Brain microvascular endothelial cell (primary cell): ENCODE measurements at regions not wholly inside any gene's neighbourhood (a gene's known extent, or its start where the extent isn't known, plus 50 kb on each side); places are given as distances from the start of the nearest gene placed in this dataset.

Source experiments
- DNase-seq: peaks from one replicate; pipeline ENCODE4 v3.0.0-alpha.2; 2020
- H3K27ac ChIP-seq: fragments of 250-450 bp; sonication (Bioruptor Pico); 2 replicates; pipeline ENCODE4 v1.5.1; 2020; ENCODE audit warnings: mild to moderate bottlenecking, moderate library complexity
- H3K27me3 ChIP-seq: fragments of 250-450 bp; sonication (Bioruptor Pico); replicated peaks from 2 replicates; pipeline ENCODE4 v1.5.1; 2020; ENCODE audit warnings: mild to moderate bottlenecking
- H3K36me3 ChIP-seq: fragments of 250-450 bp; sonication (Bioruptor Pico); replicated peaks from 2 replicates; pipeline ENCODE4 v1.5.1; 2020; ENCODE audit warnings: mild to moderate bottlenecking
- H3K4me3 ChIP-seq: 2 replicates; pipeline ENCODE4 v1.5.1; 2011; ENCODE audit warnings: low read depth, mild to moderate bottlenecking, control low read depth, low read length, moderate library complexity
- CTCF ChIP-seq: IDR thresholded peaks from 2 replicates; pipeline ENCODE4 v1.5.1; 2011; ENCODE audit warnings: low read depth, mild to moderate bottlenecking, moderate library complexity, low read length, control low read depth, inconsistent platforms; ENCODE audit errors: missing control alignments
- in situ Hi-C: cut with HindIII; loops from 2 replicates; pipeline ENCODE4 v1.10.0; 2017; ENCODE audit warnings: low sequenced_read_pairs, low pct_ligation_motif_present

DNA sequence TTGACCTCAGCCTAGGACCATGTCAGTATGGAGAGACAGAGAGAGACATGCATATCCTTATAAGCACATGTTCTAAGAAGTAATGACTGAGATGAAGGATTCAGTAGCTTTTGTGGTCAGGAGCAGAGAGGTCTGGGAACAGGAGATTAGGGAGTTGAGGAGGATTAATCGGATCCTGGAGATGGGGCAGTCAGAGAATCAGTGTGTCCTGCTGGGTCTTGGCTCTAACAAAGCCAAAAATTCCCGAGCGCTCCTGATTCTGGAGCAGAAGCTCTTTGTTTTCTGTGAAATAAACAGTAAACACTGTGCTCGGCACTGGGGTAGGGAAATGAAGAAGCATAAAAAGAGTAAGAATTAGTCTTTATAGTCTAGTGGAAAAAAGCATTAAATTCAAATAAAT is 520.0 kb upstream of the CLINT1 start:
- in situ Hi-C loops, result no loop called here
- no peaks in the 10 kb centered on the region for H3K36me3 ChIP-seq
- no peak for DNase-seq
- H3K4me3 ChIP-seq, result no peak overlapping the region
- H3K27me3 ChIP-seq, result no peaks in the 10 kb centered on the region
- no peak overlapping the region for H3K27ac ChIP-seq
- TF ChIP-seq CTCF, result no peak

DNA sequence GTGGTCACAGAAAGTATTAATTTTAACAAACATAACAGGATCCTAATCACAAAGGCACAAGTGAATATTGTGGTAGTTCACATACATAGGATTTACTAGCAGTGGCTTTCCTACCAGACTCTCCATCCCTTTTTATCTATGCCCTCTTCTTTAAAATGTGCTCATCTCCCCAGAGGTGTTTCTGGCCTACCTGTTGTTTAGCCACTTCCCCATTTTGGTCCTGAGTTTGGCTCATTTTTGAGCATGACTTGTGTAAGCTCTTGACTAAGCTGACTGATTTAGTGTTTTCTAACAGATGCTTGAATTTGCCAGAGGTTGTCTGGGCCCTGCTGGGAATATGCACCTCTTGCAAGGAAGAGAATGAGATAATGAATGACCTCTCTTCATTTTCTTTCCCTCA is 517.7 kb upstream of the CLINT1 start:
- in situ Hi-C loops, result no loop called here
- Histone ChIP-seq H3K4me3 (no peak overlapping the region), H3K27ac (no peak overlapping the region), H3K27me3 (no peaks in the 10 kb centered on the region), H3K36me3 (no peaks in the 10 kb centered on the region)
- TF ChIP-seq CTCF, result no peak
- no peak for DNase-seq

DNA sequence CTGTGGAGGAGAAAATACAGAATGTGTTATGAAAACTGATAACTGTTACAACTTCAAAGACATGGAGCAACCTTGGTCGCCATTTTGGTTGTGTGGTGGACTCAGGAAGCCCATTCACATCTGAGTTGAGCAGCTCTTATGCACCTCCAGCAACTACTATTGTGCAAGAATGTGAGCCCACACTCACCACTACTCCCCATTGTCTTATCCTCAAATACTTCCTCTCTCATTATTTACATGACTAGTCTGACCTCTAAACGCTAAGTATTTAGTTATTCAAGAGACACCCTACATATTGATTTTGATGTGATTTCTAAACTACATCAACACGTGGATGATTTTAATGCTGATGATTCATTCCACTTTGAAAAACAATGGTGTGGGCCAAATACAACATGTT is 516.6 kb upstream of the CLINT1 start:
- no peak for DNase-seq
- H3K36me3 ChIP-seq, result no peaks in the 10 kb centered on the region
- TF ChIP-seq CTCF, result no peak
- H3K27ac ChIP-seq, result no peak overlapping the region
- H3K27me3 ChIP-seq, result no peaks in the 10 kb centered on the region
- no peak overlapping the region for H3K4me3 ChIP-seq
- in situ Hi-C loops, result no loop called here

- Histone ChIP-seq H3K27ac (no peak overlapping the region), H3K36me3 (no peaks in the 10 kb centered on the region), H3K27me3 (no peaks in the 10 kb centered on the region), H3K4me3 (no peak overlapping the region)
- in situ Hi-C loops, result no loop called here
- DNase-seq, result no peak
- no peak for TF ChIP-seq CTCF
These were observed 514.9 kb upstream of the CLINT1 start for GRCh38 chr5:158373608-158374395.

GRCh38 chr5:158369241-158369640 is 510.3 kb upstream of the CLINT1 start:
- H3K36me3 ChIP-seq, result no peaks in the 10 kb centered on the region
- DNase-seq, result no peak
- no peak overlapping the region for H3K27ac ChIP-seq
- no peak overlapping the region for H3K4me3 ChIP-seq
- in situ Hi-C loops, result no loop called here
- no peak for TF ChIP-seq CTCF
- no peaks in the 10 kb centered on the region for H3K27me3 ChIP-seq

- DNase-seq, result no peak
- no peaks in the 10 kb centered on the region for H3K36me3 ChIP-seq
- H3K27ac ChIP-seq, result no peak overlapping the region
- TF ChIP-seq CTCF, result no peak
- H3K4me3 ChIP-seq, result no peak overlapping the region
- in situ Hi-C loops, result no loop called here
- H3K27me3 ChIP-seq, result no peaks in the 10 kb centered on the region
These were observed 509.7 kb upstream of the CLINT1 start for GRCh38 chr5:158368686-158369085.
